GM19438 (cell line): ENCODE measurements at regions not wholly inside any gene's neighbourhood (a gene's known extent, or its start where the extent isn't known, plus 50 kb on each side); places are given as distances from the start of the nearest gene placed in this dataset.

ENCODE experiments used
- ATAC-seq: cut with Tn5 transposase; IDR thresholded peaks from one replicate; pipeline ENCODE4 v1.9.1; 2021; ENCODE audit warnings: low read depth; ENCODE audit not compliant: unreplicated experiment

DNA sequence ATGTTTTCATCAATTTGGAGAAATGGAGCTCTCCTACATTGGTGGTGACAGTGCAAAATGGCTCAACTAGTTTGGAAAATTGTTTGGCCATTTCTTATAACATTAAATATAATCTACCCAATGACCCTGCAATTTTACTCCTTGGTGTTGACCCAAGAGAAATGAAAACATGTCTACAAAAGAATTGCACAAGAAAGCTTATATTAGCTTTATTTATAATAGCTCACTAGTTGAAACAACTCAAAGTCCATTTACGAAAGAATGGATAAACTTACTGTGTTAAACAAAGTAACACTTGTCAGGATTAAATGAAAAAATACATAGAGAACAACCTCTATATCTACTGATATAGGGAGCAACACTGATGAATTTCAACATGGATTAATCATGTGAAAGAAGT, 539.9 kb downstream of the DNAJB9 start:
- ATAC-seq, result no peak

DNA sequence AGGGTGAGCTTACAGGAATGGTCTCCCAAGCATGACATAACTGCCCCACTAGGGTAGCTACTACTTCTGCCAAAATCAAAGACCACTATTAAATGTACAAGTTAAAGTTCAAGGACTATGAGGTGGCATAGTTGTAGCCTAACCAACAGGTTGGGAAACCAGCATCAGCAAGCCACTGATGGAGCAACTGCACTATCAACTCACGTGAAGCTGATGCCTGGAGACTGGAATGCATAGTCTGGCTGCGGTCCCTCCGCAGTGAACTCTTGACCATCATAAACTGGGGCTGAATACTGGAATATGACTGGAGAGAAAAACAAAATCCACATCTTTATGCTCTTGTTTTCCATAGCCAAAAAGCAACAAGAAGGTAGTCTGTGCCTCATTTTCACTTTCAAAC, 541.4 kb downstream of the DNAJB9 start:
- no peak for ATAC-seq

DNA sequence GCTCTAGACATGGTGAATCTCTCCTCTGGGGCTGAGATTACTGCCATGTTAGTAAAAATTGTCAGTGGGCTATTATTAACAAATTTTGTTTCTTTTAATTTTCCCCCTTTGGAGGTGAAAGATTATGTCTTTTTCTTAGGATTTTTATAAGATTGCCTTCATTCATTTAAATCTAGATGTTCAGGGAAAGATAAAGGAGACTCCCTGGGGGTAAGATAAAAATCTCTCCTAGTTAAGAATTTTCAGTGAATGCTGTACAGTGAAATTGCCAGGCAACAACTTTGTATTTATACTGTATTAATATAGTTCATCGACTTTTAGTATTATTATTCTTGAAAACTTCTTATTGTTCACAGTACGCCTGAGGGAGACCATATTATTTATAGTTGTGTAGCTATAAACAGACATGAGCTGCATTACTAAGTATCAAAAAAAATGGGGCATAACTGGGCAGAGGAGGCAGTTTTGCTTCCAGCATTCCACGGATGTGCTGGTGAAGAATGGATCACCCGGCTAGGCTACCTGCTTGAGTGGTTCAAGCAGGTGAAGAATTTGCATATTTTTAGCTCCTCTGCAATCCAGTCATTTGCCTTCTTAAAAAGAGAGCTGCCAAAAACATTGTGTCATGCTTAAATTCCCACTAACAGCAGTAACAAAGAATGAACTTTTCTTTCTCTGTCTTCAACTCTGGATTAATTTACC, 552.1 kb downstream of the DNAJB9 start:
- ATAC-seq, result no peak

DNA sequence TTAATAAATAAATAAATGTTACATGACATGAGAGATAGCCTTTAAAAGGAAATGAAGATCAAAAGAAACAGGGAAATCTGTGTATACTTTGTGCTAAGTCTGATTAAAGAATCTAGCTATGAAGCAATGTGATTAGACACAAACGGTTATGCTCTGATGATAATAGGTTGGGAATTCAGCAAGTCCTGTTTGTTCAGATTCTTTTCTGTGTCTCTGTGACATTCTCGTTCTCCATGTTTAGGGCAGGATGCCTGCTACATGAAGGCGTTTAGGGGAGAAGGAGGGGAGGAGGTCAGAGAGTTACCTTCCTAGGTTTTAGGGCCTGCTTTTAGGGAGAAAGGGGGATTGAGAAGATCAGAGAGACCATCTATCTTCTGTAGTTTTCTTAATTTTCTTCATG, 555.3 kb downstream of the DNAJB9 start:
- ATAC-seq, result no peak

DNA sequence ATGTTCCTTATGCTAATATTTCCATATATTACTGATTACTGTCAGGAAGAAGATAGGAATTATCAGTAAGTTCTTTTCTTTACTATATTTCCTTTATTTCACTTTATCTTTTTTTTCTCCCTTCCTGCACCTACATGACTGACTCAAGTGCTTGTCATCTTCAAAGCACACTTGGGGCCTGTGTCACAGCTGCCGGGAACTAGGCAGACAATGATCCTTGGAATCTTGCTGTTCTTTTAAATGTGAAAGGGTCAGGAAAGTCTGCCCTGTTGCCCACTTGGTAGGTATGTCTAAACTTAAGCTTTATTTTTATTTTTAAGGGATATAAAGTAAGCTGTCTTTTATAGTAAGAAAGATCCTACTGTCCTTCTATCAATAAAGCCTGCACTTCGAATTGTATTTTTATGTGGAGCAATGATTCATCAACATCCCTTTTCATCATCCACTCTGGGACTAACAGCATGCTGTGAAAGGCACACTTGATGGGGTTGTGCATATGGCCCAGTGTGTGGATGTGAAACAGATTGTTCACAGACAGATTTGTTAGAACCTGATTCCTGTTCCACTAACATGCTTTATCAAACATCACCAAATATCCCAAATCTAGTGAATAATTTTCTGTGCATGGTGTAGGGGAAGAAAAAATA, 556.9 kb downstream of the DNAJB9 start:
- ATAC-seq, result no peak

DNA sequence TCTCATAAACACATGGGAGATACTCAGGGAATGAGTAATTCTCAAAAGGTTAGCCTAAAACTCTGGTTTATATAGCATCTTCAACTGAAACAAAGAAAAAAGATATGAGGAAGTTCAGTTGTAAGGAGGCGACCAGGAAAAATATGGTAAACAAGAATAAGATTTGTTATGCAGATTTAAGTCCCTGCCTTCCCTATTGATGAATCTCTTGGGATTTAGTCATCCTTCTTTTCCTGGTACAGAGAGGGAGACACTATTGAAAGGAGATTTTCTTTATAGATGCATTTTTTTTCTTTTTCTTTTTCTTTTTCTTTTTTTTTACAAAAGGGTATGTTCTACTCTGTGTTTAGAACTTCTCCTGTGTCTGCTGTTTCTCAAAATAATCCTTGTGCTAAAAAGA, 557.5 kb downstream of the DNAJB9 start:
- ATAC-seq, result no peak

DNA sequence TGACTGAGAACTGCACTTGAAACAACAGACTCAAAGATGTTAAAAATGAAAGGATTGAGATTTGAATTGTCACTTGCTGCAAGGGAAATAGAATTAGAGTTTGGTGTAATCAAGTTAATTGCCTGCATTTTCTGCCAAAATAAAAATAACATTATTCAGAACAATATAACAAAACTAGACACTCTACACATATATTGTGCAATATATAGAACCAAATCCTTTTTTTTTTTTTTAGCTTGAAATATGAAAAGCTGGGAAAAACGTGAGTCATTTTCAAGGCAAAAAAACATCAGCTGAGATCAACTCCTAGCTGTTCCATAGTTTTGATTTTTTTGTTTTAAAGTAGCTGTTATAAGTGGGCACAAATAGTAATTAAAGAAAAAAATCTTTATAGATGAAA, 561.5 kb downstream of the DNAJB9 start:
- no peak for ATAC-seq

DNA sequence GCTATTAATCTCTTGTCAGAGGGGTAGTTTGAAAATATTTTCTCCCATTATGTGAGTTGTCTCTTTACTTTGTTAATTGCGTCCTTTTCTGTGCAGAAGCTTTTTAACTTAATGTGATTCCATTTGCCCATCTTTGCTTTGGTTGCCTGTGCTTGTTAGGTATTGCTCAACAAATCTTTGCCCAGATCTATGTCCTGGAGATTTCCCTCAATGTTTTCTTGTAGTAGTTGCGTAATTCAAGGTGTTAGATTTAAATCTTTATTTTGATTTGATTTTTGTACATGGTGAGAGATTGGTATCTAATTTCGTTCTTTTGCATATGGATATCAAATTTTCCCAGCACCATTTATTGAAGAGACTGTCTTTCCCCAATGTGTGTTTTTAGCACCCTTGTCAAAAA, 567.2 kb downstream of the DNAJB9 start:
- no peak for ATAC-seq

DNA sequence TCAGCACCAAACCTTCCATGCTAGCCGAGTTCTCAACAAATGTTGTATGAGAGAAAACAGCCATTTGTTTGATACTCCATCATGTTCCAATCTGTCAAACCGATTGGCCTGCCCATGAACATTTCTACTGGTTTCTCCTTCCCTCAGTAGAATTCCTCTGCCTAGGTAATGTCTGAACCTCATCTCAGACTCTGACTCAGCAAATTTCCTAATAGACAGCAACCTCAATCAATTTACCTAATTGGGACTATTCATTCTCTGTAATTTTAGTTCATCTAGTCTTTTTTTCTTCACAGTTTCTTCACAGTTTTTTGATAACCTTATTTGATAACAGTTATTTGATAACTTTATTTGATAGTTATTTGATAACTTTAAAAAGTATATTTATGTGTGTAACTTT, 585.1 kb downstream of the DNAJB9 start:
- no peak for ATAC-seq

DNA sequence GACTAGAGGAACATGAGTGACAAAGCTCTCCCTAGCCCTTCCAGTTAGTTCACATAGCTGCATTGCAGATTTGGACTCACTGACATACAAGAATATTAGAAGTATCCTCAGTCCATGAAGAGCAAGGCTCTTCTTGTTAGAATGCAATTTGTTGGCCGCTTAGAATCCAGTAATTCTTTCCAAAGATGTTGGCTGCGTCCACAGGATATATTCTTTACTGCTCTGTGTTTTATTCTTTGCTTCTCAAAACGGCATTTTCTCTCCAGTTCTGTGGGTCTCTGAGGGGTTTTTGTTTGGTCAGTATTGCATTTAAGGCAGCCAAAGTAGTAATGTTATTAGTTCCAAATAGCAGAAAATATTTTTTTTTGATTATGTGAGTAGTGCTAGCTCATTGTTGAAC, 588.6 kb downstream of the DNAJB9 start:
- ATAC-seq, result no peak

DNA sequence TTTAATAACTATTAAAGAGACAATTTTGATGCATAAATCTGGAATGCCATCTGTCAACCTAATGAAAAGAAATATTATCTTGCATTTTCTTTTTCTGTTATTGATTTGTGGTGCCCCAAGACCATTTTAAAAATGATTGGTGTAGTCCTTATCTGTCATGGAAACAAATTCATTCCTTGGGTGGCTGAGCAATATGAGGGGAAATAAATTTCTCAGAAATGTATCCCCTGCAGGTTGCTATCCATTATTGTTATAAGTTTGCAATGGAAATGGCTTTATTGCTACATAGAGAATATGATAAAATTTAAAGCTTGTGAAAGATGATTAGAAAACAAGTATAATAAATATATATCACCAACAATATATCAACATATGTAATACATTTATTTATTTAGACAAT, 607.0 kb downstream of the DNAJB9 start:
- ATAC-seq, result no peak

DNA sequence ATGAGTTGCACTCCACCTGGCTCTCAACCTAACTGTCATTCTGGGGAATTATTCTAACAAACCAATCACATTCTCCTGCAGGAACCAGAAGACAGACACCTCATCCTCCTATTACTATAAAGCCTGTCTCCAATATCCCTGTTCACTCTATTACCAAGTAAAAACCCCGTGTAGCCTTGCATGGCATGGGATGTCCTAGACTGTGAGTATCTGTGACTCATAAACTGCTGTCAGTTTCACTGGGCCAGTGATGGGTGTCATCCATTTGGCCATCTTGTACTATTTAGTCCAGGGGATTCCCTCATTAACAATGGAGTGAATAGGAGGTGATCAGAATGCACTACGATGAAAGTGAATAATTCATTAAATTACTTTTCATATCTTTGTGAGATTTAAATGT, 608.7 kb downstream of the DNAJB9 start:
- ATAC-seq, result no peak

DNA sequence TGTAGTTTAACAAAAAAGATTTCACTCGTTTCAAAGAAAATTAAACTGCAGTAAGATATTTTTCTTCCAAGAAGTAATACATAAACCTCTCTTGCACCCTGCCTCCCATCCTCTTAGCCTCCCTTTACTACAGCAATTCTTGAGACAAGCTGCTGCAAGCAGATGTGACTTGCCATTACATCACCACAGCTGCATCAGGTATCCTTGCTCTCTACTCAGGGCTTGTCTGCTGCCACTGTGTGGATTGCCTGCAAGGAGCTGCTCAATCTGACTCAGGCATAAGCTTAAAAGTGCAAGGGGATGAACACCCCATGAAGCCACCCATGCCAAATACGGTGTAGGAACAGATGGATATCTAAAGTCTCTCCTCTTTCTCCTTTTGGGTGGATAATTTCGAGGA, 609.9 kb downstream of the DNAJB9 start:
- ATAC-seq, result no peak

DNA sequence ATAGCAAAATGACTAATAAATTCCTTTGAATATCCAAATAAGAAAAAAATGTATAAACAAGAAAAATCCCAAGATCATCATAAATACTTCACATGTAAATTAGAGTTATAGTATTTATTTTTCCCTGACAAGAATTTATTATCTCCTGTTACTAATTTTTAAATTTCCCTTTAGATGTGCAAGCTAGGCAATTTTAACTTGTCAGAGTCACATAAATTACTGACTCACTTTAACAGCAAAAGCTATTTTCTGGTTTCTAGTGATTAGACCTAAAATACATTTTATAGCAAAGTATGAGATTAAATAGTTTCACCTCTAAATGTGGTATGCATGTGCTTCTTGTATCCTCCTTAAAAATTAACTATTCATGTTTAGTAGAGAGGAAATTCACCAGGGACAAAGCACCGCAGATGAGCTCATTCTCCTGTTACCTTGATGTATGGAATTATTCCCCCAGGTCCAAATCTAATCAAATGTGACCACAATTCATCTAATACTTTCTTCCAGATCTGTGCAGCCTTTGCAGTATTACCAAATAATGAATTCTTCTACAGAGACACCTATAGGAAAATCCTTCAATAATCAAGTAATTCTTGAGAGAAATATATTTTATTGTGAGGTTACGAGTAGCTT, 621.2 kb downstream of the DNAJB9 start:
- no peak for ATAC-seq

DNA sequence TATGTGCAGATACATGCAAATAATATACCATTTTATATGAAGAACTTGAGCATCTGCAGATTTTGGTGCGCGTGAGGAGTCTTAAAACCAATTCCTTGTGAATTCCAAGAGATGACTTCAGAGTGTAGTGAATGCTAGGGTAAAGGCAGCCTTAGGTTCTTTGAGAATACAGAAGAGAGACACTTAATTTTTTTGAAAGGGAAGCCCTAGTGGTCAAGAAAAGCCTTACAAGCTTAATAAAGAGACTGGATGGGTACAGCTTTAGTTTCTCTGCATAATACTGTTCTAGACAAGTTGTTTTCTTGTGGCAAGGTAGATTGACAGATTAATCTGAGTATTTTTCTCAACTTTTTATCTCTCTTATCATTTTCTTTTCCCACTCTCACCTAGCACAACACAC, 636.5 kb downstream of the DNAJB9 start:
- no peak for ATAC-seq

DNA sequence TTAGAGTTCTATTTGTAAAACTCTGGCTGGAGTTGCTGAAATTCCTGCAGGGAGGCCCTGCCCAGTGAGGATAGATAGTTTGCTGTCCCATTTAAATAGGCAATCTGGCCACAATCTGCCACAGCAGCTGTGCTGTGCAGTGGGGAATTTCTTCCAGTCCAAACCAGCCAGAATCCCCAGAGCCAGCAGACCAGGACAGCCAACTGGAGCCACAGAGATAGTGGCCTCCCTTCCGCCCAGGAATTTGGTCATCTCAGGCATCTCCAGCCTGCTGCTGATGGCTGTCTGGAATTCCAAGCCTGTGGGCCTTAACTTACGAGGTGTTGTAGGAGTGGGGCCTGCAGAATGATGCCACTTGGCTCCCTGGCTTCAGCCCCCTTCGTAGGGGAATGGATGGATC, 643.4 kb downstream of the DNAJB9 start:
- ATAC-seq, result no peak

DNA sequence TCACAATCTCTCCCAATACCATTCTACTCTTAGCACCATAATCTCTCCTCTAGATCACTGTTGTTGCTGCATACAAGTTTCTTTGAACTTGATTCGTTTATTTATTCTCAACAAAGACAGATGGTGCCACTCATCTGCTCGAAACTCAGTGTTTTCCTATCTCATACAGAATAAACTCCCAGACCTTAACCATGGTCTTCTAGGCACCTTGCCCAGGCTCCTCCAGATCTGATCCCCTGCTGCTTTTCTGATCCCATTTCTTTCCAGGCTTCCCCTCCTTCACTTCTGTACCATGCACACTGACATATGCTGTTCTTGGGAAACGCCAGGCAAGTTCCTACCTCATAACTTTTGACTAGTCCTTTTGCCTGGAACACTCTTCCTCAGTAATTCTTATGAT, 645.7 kb downstream of the DNAJB9 start:
- no peak for ATAC-seq

DNA sequence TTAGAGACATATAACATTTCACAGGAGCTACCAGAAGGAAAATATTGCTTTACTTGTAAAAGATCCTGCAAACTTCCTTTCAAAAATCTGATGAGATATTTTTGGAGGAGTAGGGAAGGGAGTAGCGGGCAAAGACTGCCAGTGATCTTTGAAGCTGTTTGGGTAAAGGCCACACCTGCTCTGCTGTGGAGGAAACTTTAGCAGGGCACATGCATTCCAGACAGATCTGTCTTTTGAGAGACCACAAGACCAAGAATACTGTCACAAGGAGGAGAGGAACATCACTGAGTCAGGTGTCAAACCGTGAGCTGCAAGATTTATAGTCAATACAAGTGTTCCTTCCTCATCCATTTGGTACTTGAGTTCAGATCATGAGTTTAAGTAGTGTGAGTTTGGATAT, 654.4 kb downstream of the DNAJB9 start:
- ATAC-seq, result no peak

DNA sequence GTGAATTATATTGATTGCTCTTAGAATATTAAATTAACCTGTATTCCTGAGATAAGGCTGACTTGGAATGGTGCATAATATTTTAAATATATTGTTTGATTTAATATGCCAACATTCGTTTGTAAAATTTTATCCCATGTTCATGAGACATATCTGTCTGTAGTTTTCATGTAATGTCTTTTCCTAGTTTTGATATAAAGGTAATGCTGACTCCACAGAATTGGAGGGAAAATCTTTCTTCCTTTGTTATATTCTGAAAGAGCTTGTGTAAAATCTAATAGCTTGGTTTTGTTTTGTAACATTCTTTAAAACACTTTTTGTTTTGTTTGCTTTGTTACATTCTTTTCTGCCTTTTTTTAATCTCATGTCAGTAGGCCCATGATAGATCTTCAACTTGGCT, 657.0 kb downstream of the DNAJB9 start:
- ATAC-seq, result no peak

DNA sequence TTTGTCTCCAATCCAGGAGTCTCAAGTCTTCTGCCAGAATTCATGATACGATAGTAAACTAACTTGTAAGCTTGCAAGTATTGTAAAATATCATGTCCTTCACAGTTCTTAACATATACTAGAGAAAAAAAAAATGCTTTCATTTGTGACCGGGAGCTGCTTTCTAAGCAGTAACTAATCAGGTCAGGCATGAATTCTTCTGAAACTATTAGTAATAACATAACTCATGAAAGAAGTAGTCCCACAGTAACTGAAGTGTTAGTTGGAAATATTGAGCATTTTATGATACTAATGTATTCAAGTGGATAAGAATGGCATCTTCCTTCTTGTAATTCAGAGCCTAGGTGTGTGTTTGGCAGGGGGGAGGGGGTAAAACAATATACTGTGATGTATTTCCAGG, 665.6 kb downstream of the DNAJB9 start:
- no peak for ATAC-seq

DNA sequence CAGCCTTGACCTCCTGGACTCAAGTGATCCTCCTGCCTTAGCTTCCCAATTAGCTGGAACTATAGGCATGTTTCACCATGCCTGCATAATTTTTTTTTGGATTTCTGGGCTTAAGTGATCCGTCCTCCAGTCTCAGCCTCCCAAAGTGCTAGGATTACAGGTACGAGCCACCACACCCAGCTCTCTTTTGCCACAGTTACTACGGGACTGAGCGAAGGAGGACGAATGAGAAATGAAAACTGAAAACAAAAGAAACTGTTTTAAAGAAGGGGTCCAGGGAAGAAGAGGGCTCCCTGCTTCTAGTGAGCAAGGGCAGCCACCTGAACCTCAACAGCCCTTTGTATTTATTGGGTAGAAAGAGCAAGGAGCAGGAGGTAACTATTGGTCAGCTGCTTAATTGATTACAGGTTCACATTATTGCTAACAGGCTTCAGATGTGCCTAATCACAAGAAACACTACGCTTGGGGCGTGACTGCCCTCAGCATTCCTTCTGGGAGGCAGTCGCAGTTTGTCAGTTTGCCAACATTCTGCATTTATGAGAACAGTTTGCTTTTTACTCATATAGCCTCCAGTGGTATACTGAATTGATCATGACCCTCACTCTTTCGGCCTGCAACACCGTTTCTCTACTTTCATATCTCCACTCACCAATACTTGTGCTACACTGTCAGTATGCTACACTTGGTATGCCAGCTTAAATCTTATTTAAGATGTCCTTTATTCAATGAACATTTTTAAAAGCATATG, 676.8 kb downstream of the DNAJB9 start:
- no peak for ATAC-seq
